ENCODE measurements at regions not wholly inside any gene's neighbourhood (a gene's known extent, or its start where the extent isn't known, plus 50 kb on each side); places are given as distances from the start of the nearest gene placed in this dataset.

GRCh38 chr5:121526908-121527307 lies 324.8 kb upstream of the FTMT start:
- Histone ChIP-seq H3K9me3 (peaks cover 4% of the 10 kb centered on the region), H3K4me3 (no peak overlapping the region), H3K4me1 (no peaks in the 10 kb centered on the region), H3K27ac (no peak overlapping the region), H3K27me3 (ENCODE audit: insufficient read depth in 3 of 3, low read length in 2 of 3) (no peaks in the 10 kb centered on the region), H3K36me3 (ENCODE audit: insufficient read depth in 1 of 2, low read depth in 1 of 2) (no peaks in the 10 kb centered on the region)
- ATAC-seq (no peak), DNase-seq (no peak)
- no peak for TF ChIP-seq CTCF (IDR thresholded peaks at IDR 0.05)
- intact Hi-C loops (cut with DNase I), result no loop called here
- 73 to 80% (median 75%) methylated on average over 1 of the region's 1 CpG for WGBS, 3 donors

DNA sequence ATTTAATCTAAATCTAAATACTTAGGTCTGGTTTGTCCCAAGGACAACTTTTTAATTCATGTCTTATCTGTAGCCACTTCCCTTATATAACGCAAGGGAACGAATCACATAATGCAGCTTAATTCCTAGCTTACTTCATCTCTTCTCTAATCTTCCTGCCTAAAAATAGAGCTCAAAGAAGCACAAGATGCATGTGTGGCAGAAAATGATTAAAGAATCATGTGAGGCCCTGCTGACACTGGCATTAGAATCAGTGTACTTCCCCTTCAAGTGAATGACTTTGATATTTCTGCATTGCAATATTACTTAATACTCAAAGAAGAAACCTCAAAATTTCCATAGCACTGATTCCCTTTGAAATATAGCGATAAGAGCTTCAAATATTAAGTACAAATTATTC lies 317.9 kb upstream of the FTMT start:
- 79 to 89% (median 81%) methylated on average over 3 of the region's 3 CpGs for WGBS, 3 donors
- H3K27me3 ChIP-seq (ENCODE audit: insufficient read depth in 3 of 3, low read length in 2 of 3), result no peaks in the 10 kb centered on the region
- no peaks in the 10 kb centered on the region for H3K4me1 ChIP-seq
- no peak for DNase-seq
- no peak overlapping the region for H3K27ac ChIP-seq
- no peaks in the 10 kb centered on the region for H3K36me3 ChIP-seq (ENCODE audit: insufficient read depth in 1 of 2, low read depth in 1 of 2)
- H3K9me3 ChIP-seq, result no peaks in the 10 kb centered on the region
- intact Hi-C loops (cut with DNase I), result no loop called here
- no peak for TF ChIP-seq CTCF (IDR thresholded peaks at IDR 0.05)
- H3K4me3 ChIP-seq, result no peak overlapping the region
- ATAC-seq, result no peak

DNA sequence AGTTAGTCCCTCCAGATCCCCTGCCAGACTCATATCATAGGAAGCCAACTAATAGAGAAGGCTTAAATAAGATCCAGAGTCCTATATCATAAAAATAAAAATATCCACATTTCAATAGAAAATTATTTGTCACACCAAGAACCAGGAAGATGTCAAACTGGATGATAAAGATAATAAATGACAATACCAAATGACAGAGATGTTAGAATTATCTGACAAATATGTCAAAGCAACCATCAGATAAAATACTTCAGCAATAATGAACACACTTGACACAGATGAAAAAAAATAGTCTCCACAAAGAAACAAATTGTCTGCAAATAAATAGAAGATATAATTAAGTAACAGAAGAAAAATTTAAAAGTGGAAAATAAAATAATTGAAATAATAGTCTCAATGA lies 300.7 kb upstream of the FTMT start:
- Histone ChIP-seq H3K4me3 (no peak overlapping the region), H3K27me3 (ENCODE audit: insufficient read depth in 3 of 3, low read length in 2 of 3) (no peaks in the 10 kb centered on the region), H3K36me3 (ENCODE audit: insufficient read depth in 1 of 2, low read depth in 1 of 2) (no peaks in the 10 kb centered on the region), H3K27ac (no peak overlapping the region), H3K4me1 (no peaks in the 10 kb centered on the region), H3K9me3 (no peaks in the 10 kb centered on the region)
- TF ChIP-seq CTCF (IDR thresholded peaks at IDR 0.05), result no peak
- DNase-seq (no peak), ATAC-seq (no peak)
- intact Hi-C loops (cut with DNase I), result no loop called here

- no peak for ATAC-seq
These were observed 291.9 kb upstream of the FTMT start for GRCh38 chr5:121559832-121560231.

More at GRCh38 chr5:121559832-121560231, 291.9 kb upstream of the FTMT start:
- H3K36me3 ChIP-seq (ENCODE audit: insufficient read depth in 1 of 2, low read depth in 1 of 2), result no peaks in the 10 kb centered on the region
- TF ChIP-seq CTCF (IDR thresholded peaks at IDR 0.05), result no peak
- intact Hi-C loops (cut with DNase I), result no loop called here
- H3K9me3 ChIP-seq, result no peaks in the 10 kb centered on the region
- H3K27me3 ChIP-seq (ENCODE audit: insufficient read depth in 3 of 3, low read length in 2 of 3), result no peaks in the 10 kb centered on the region
- H3K27ac ChIP-seq, result no peak overlapping the region
- no peaks in the 10 kb centered on the region for H3K4me1 ChIP-seq
- H3K4me3 ChIP-seq, result no peak overlapping the region
- no peak for DNase-seq

All from psoas muscle (tissue), 7 donors.